Breast epithelium (tissue), 3 donors: ENCODE measurements at regions not wholly inside any gene's neighbourhood (a gene's known extent, or its start where the extent isn't known, plus 50 kb on each side); places are given as distances from the start of the nearest gene placed in this dataset.

ENCODE experiments used
- CTCF ChIP-seq, 3 donors: fragments of 450-650 bp; IDR thresholded peaks; one replicate each; pipeline ENCODE4 v1.5.1; 2016 to 2017; ENCODE audit warnings: antibody characterized with exemption in 3 of 3, mild to moderate bottlenecking in 3 of 3, moderate library complexity in 3 of 3
- POLR2AphosphoS5 ChIP-seq, 3 donors: sonication (generic); formaldehyde crosslinking; IDR thresholded peaks; one replicate each; pipeline ENCODE4 v1.6.1; 2017; ENCODE audit warnings: antibody characterized with exemption in 3 of 3

- TF ChIP-seq CTCF (IDR thresholded peaks at IDR 0.05) = no peak
- TF ChIP-seq POLR2AphosphoS5 (IDR thresholded peaks at IDR 0.05) = no peak
Observed at GRCh38 chr11:64436000-64436399, 77.0 kb downstream of the RPS6KA4 start.
